ENCODE measurements at regions not wholly inside any gene's neighbourhood (a gene's known extent, or its start where the extent isn't known, plus 50 kb on each side); places are given as distances from the start of the nearest gene placed in this dataset.
A peak's percentile ranks its signal among the peaks of the same experiment; 100 is the strongest.

GRCh38 chr4:184537269-184538022, 63.1 kb upstream of the IRF2 start:
- Histone ChIP-seq H3K4me2 (ENCODE audit: low read length) (peak overlapping the region; percentile 90), H4K20me1 (ENCODE audit: insufficient read depth, low read length) (no peaks in the 10 kb centered on the region), H3K27ac (ENCODE audit: low read depth, low read length) (peak overlapping the region; percentile 89), H3K4me3 (ENCODE audit: insufficient read depth, low read depth, low read length) (peak overlapping the region; percentile 82), H3K27me3 (ENCODE audit: insufficient read depth, low read length) (no peaks in the 10 kb centered on the region), H2AFZ (ENCODE audit: low read depth, low read length) (peak overlapping the region; percentile 76), H3K9me3 (ENCODE audit: insufficient read depth, low read depth, low read length) (no peaks in the 10 kb centered on the region), H3K79me2 (ENCODE audit: insufficient read depth, low read length) (peaks cover 5% of the 10 kb centered on the region), H3K4me1 (ENCODE audit: insufficient read depth, low read length) (no peaks in the 10 kb centered on the region), H3K36me3 (ENCODE audit: insufficient read depth, low read length) (no peaks in the 10 kb centered on the region), H3K9ac (ENCODE audit: low read length) (peak overlapping the region; percentile 94)
- DNase-seq (ENCODE audit: low read depth) = peak; percentile 88
- Mint-ChIP-seq H3K9me3 (ENCODE audit: unreplicated experiment) (no peaks in the 10 kb centered on the region), H3K4me3 (ENCODE audit: unreplicated experiment) (peak overlapping the region; percentile 94), H3K4me1 (ENCODE audit: low read depth, unreplicated experiment) (peaks cover 15% of the 10 kb centered on the region), H3K27me3 (ENCODE audit: low read depth, unreplicated experiment) (no peaks in the 10 kb centered on the region), H3K27ac (ENCODE audit: unreplicated experiment) (peak overlapping the region; percentile 97), H3K36me3 (ENCODE audit: low read depth, unreplicated experiment) (no peaks in the 10 kb centered on the region)
- peak; percentile 87 for FAIRE-seq
- TF ChIP-seq EZH2 (IDR thresholded peaks at IDR 0.05; ENCODE audit: insufficient read depth, low read length) (no peak), CTCF (IDR thresholded peaks at IDR 0.05; ENCODE audit: insufficient read depth, low read depth, low read length) (no peak)

- peaks cover 15% of the 10 kb centered on the region for H3K4me1 Mint-ChIP-seq (ENCODE audit: low read depth, unreplicated experiment)
- H2AFZ ChIP-seq (ENCODE audit: low read depth, low read length) = peak overlapping the region; percentile 76
- H3K27me3 ChIP-seq (ENCODE audit: insufficient read depth, low read length) = no peaks in the 10 kb centered on the region
- TF ChIP-seq EZH2 (IDR thresholded peaks at IDR 0.05; ENCODE audit: insufficient read depth, low read length) = no peak
- TF ChIP-seq CTCF (IDR thresholded peaks at IDR 0.05; ENCODE audit: insufficient read depth, low read depth, low read length) = no peak
- H3K9me3 ChIP-seq (ENCODE audit: insufficient read depth, low read depth, low read length) = no peaks in the 10 kb centered on the region
- FAIRE-seq = peak; percentile 26
- peak overlapping the region; percentile 89 for H3K27ac ChIP-seq (ENCODE audit: low read depth, low read length)
- DNase-seq (ENCODE audit: low read depth) = no peak
- peak overlapping the region; percentile 90 for H3K4me2 ChIP-seq (ENCODE audit: low read length)
- H3K79me2 ChIP-seq (ENCODE audit: insufficient read depth, low read length) = peaks cover 5% of the 10 kb centered on the region
- H3K9me3 Mint-ChIP-seq (ENCODE audit: unreplicated experiment) = no peaks in the 10 kb centered on the region
- H3K4me1 ChIP-seq (ENCODE audit: insufficient read depth, low read length) = no peaks in the 10 kb centered on the region
- H3K4me3 Mint-ChIP-seq (ENCODE audit: unreplicated experiment) = peak overlapping the region; percentile 94
- H3K36me3 ChIP-seq (ENCODE audit: insufficient read depth, low read length) = no peaks in the 10 kb centered on the region
- no peaks in the 10 kb centered on the region for H3K27me3 Mint-ChIP-seq (ENCODE audit: low read depth, unreplicated experiment)
- H3K36me3 Mint-ChIP-seq (ENCODE audit: low read depth, unreplicated experiment) = no peaks in the 10 kb centered on the region
- H4K20me1 ChIP-seq (ENCODE audit: insufficient read depth, low read length) = no peaks in the 10 kb centered on the region
- H3K9ac ChIP-seq (ENCODE audit: low read length) = peak overlapping the region; percentile 94
- peak overlapping the region; percentile 97 for H3K27ac Mint-ChIP-seq (ENCODE audit: unreplicated experiment)
- peak overlapping the region; percentile 82 for H3K4me3 ChIP-seq (ENCODE audit: insufficient read depth, low read depth, low read length)
Observed at GRCh38 chr4:184536881-184537248, 62.5 kb upstream of the IRF2 start.
